GM18909 (cell line): ENCODE measurements at regions not wholly inside any gene's neighbourhood (a gene's known extent, or its start where the extent isn't known, plus 50 kb on each side); places are given as distances from the start of the nearest gene placed in this dataset.

Experiments
- ATAC-seq: cut with Tn5 transposase; IDR thresholded peaks from one replicate; pipeline ENCODE4 v1.9.1; 2021; ENCODE audit warnings: mild to moderate bottlenecking; ENCODE audit not compliant: unreplicated experiment, poor library complexity

- ATAC-seq = no peak
Measured at GRCh38 chr6:14831070-14831469, 414.8 kb upstream of the JARID2 start.

GRCh38 chr6:14831937-14832336 lies 413.9 kb upstream of the JARID2 start:
- ATAC-seq = no peak

- ATAC-seq = no peak
Measured at GRCh38 chr6:14832427-14832826, 413.4 kb upstream of the JARID2 start.

GRCh38 chr6:14834851-14835530 lies 410.9 kb upstream of the JARID2 start:
- no peak for ATAC-seq

- no peak for ATAC-seq
Measured at GRCh38 chr6:14837435-14837834, 408.4 kb upstream of the JARID2 start.

- ATAC-seq = no peak
Measured at GRCh38 chr6:14838133-14838583, 407.7 kb upstream of the JARID2 start.

GRCh38 chr6:14841901-14842421 lies 403.9 kb upstream of the JARID2 start:
- no peak for ATAC-seq

- ATAC-seq = no peak
Measured at GRCh38 chr6:14844411-14844810, 401.5 kb upstream of the JARID2 start.

- ATAC-seq = no peak
Measured at GRCh38 chr6:14848019-14848418, 397.9 kb upstream of the JARID2 start.

- ATAC-seq = no peak
Measured at GRCh38 chr6:14849185-14849584, 396.7 kb upstream of the JARID2 start.

GRCh38 chr6:14851281-14851680 lies 394.6 kb upstream of the JARID2 start:
- no peak for ATAC-seq

GRCh38 chr6:14852375-14852774 lies 393.5 kb upstream of the JARID2 start:
- ATAC-seq = no peak

- no peak for ATAC-seq
Measured at GRCh38 chr6:14856177-14856576, 389.7 kb upstream of the JARID2 start.

- ATAC-seq = no peak
Measured at GRCh38 chr6:14857001-14857400, 388.9 kb upstream of the JARID2 start.

GRCh38 chr6:14857501-14857900 lies 388.4 kb upstream of the JARID2 start:
- no peak for ATAC-seq

- no peak for ATAC-seq
Measured at GRCh38 chr6:14858808-14859207, 387.1 kb upstream of the JARID2 start.

- ATAC-seq = no peak
Measured at GRCh38 chr6:14860774-14861173, 385.1 kb upstream of the JARID2 start.

GRCh38 chr6:14861491-14861943 lies 384.4 kb upstream of the JARID2 start:
- no peak for ATAC-seq

- ATAC-seq = no peak
Measured at GRCh38 chr6:14862845-14863244, 383.0 kb upstream of the JARID2 start.

- no peak for ATAC-seq
Measured at GRCh38 chr6:14863902-14864850, 381.7 kb upstream of the JARID2 start.

GRCh38 chr6:14865531-14866100 lies 380.3 kb upstream of the JARID2 start:
- no peak for ATAC-seq
